HL-60 (cell line): ENCODE measurements at regions not wholly inside any gene's neighbourhood (a gene's known extent, or its start where the extent isn't known, plus 50 kb on each side); places are given as distances from the start of the nearest gene placed in this dataset.

Source experiments
- DNase-seq, 2 experiments: peaks; one replicate each; pipeline ENCODE4 v3.0.0-alpha.2; 2010 to 2020; ENCODE audit warnings: low read depth in 1 of 2, low spot score in 1 of 2
- H3K27ac ChIP-seq: fragments of 250-450 bp; sonication (Bioruptor Pico); replicated peaks from 2 replicates; pipeline ENCODE4 v1.5.1; 2020; ENCODE audit warnings: mild to moderate bottlenecking, moderate library complexity
- H3K27me3 ChIP-seq: fragments of 250-450 bp; sonication (Bioruptor Pico); 2 replicates; pipeline ENCODE4 v1.5.1; 2021; ENCODE audit warnings: mild to moderate bottlenecking, moderate library complexity; ENCODE audit not compliant: insufficient read depth, poor library complexity, severe bottlenecking
- H3K4me3 ChIP-seq: replicated peaks from 2 replicates; pipeline ENCODE4 v1.5.1; 2011; ENCODE audit warnings: mild to moderate bottlenecking, control low read depth, low read length; ENCODE audit not compliant: insufficient read depth
- GABPA ChIP-seq: IDR thresholded peaks from 2 replicates; pipeline ENCODE4 v1.6.1; 2012; ENCODE audit warnings: low read depth
- POLR2AphosphoS5 ChIP-seq: IDR thresholded peaks from 2 replicates; pipeline ENCODE4 v1.6.1; 2012; ENCODE audit warnings: low read depth
- SPI1 ChIP-seq: IDR thresholded peaks from 2 replicates; pipeline ENCODE4 v1.6.1; 2012; ENCODE audit warnings: low read depth, mild to moderate bottlenecking, borderline replicate concordance
- TF ChIP-seq, protein P1 (sequence below): IDR thresholded peaks from one replicate; pipeline ENCODE4 v1.5.1; 2011; ENCODE audit warnings: low read length, control low read depth, inconsistent platforms; ENCODE audit not compliant: insufficient read depth
- TF ChIP-seq, protein P2 (sequence below): IDR thresholded peaks from 2 replicates; pipeline ENCODE4 v1.6.1; 2012; ENCODE audit warnings: low read depth; ENCODE audit not compliant: insufficient replicate concordance

DNA sequence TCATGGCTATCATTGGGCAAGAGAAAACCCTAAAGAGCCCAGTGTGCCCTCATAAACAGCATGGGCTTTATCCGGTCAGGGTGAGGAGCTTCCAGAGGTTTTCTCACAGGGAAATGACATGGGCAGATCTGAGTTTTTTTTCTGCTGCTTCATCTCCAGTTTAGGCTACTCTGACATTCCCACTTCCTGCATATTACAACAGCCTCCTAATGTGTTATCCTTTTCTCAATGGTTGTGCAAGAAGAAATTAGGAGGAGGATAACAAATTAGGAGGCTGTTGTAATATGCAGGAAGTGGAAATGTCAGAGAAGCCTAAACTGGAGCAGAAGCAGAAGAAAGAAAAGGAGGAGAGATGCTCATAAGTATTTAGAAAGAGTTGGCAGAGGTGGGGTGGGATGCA is 175.6 kb downstream of the MTHFS start:
- no peak overlapping the region for H3K27ac ChIP-seq
- H3K27me3 ChIP-seq, result peaks cover 2% of the 10 kb centered on the region
- TF ChIP-seq, protein P1, sequence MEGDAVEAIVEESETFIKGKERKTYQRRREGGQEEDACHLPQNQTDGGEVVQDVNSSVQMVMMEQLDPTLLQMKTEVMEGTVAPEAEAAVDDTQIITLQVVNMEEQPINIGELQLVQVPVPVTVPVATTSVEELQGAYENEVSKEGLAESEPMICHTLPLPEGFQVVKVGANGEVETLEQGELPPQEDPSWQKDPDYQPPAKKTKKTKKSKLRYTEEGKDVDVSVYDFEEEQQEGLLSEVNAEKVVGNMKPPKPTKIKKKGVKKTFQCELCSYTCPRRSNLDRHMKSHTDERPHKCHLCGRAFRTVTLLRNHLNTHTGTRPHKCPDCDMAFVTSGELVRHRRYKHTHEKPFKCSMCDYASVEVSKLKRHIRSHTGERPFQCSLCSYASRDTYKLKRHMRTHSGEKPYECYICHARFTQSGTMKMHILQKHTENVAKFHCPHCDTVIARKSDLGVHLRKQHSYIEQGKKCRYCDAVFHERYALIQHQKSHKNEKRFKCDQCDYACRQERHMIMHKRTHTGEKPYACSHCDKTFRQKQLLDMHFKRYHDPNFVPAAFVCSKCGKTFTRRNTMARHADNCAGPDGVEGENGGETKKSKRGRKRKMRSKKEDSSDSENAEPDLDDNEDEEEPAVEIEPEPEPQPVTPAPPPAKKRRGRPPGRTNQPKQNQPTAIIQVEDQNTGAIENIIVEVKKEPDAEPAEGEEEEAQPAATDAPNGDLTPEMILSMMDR, result no peak
- TF ChIP-seq POLR2AphosphoS5 (no peak), GABPA (no peak), SPI1 (no peak)
- TF ChIP-seq, protein P2, sequence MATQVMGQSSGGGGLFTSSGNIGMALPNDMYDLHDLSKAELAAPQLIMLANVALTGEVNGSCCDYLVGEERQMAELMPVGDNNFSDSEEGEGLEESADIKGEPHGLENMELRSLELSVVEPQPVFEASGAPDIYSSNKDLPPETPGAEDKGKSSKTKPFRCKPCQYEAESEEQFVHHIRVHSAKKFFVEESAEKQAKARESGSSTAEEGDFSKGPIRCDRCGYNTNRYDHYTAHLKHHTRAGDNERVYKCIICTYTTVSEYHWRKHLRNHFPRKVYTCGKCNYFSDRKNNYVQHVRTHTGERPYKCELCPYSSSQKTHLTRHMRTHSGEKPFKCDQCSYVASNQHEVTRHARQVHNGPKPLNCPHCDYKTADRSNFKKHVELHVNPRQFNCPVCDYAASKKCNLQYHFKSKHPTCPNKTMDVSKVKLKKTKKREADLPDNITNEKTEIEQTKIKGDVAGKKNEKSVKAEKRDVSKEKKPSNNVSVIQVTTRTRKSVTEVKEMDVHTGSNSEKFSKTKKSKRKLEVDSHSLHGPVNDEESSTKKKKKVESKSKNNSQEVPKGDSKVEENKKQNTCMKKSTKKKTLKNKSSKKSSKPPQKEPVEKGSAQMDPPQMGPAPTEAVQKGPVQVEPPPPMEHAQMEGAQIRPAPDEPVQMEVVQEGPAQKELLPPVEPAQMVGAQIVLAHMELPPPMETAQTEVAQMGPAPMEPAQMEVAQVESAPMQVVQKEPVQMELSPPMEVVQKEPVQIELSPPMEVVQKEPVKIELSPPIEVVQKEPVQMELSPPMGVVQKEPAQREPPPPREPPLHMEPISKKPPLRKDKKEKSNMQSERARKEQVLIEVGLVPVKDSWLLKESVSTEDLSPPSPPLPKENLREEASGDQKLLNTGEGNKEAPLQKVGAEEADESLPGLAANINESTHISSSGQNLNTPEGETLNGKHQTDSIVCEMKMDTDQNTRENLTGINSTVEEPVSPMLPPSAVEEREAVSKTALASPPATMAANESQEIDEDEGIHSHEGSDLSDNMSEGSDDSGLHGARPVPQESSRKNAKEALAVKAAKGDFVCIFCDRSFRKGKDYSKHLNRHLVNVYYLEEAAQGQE, result no peak
- no peak overlapping the region for H3K4me3 ChIP-seq
- DNase-seq, result no peak

DNA sequence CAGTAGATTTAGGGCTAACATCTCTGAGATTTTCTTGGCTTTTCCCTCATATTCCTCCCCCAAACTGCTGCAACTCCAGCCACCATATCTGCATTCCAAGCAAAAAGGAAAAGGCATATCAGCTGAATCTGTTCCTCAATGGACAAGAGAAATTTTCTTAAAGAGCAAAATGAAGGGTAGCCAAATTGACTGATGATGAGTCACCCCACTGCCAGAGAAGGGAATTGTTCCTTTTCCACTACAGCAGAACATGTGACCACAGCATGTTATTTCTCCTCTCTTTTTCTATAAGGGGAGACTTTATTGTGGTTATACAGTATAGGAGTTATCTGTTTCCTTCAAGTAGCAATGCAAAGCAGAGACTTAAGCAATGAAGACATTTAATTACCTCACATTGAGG is 172.5 kb downstream of the MTHFS start:
- H3K4me3 ChIP-seq, result no peak overlapping the region
- no peak overlapping the region for H3K27ac ChIP-seq
- peak in 1 of 2 experiments; percentile 2 for DNase-seq
- TF ChIP-seq, protein P2, result no peak
- TF ChIP-seq SPI1, result no peak
- TF ChIP-seq POLR2AphosphoS5, result no peak
- TF ChIP-seq, protein P1, result no peak
- TF ChIP-seq GABPA, result no peak
- peaks cover 2% of the 10 kb centered on the region for H3K27me3 ChIP-seq

DNA sequence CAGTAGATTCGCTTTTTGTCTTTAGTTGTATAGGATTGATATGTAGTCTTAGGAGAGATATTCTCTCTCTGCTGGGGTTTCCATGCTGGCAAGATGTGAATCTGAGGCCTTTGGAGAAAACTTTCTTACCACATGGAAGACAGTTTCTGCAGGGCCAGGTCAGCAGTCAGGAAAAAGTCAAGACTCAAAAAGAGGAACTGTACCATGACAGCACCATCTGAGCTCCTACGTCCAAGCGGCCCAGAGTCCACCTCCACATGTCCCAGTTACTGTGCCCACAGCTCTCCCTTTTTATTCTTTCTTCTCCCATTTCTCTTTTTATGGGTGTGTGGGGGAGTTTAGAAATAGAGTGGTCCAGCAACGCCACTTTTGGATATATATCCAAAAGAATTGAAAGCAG is 172.0 kb downstream of the MTHFS start:
- no peak overlapping the region for H3K4me3 ChIP-seq
- no peak for TF ChIP-seq POLR2AphosphoS5
- peak; percentile 90 for TF ChIP-seq SPI1
- TF ChIP-seq, protein P2, result no peak
- no peak for TF ChIP-seq GABPA
- H3K27me3 ChIP-seq, result peaks cover 2% of the 10 kb centered on the region
- DNase-seq, result peak; percentile 0 to 9
- H3K27ac ChIP-seq, result no peak overlapping the region
